ENCODE measurements at regions not wholly inside any gene's neighbourhood (a gene's known extent, or its start where the extent isn't known, plus 50 kb on each side); places are given as distances from the start of the nearest gene placed in this dataset.
"Not testable (repeated sequence)": the region's sequence is repeated elsewhere in the genome, so short reads cannot be mapped to it uniquely, and the experiment has no call there.

DNA sequence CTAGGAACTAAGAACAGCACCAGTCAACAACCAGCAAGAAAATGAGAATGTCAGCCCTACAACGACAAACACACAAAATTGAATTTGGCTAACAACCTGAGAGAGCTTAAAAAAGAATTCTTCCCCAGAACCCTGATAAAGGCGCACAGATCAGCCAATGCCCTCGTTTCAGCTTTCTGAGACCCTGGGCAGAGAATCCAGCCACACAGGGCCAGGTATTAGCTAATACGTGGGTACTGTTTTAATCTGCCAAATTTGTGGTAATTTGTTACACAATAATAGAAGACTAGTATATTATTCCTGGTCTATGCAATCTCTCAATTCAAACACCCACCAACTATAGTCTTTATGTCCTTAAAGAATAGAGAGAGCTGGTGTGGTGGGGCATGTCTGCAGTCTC is 291.6 kb upstream of the GADL1 start:
- DNase-seq: no peak

DNA sequence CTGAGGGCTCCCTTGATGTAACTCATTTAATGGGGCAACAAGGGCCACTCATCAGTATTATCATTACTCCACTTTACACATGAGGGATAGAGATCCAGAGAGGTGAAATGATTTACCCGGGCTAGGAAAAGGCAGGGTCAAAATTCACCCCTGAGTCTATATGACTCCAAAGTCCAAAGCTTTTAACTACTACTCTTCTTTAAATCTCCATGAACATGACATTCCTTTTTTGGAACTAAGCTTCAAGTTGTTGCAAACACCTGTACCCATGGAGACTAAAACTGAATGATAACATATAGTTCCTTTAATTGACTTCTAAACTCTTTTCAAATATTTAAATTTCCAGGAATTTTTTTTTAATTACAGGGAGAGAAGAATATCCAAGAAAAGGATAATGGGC is 292.9 kb upstream of the GADL1 start:
- DNase-seq: no peak

DNA sequence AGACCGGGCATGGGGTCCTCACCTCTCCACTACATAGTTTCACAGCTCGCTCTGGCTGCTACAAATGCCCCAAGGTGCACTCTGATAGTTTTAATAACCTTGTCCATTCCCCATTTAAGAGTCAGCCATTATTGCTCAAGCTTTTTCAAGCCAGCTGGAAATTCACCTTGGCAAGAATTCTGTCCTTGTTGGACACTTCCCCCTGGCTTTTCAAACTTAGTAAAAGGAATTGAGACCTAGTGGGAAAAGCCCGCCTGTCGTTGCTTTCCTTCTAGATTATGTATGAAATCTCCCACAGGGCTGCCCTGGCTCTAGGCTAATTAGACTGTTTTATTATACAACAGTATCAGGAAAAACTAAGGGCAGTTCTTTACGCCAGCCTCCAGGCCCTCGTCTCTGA is 293.7 kb upstream of the GADL1 start:
- no peak for DNase-seq

DNA sequence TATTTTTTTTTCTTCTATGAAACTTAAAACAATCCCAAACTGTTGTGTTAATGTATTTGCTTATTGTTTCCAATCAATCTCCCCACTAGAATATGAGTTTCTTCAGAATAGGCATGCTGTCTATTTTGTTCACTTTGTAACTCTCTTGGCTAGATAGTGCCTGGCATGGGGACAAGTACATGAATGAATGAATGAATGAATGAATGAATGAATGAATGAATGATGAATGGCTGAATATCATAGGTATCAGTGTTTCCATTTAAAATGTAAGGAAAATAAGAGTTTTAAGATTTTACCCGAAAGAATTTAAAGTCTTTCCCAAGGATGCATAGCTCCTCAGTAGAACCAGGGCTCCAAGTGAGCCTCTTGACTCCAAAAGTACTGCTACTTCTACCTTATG is 294.9 kb upstream of the GADL1 start:
- DNase-seq: no peak

DNA sequence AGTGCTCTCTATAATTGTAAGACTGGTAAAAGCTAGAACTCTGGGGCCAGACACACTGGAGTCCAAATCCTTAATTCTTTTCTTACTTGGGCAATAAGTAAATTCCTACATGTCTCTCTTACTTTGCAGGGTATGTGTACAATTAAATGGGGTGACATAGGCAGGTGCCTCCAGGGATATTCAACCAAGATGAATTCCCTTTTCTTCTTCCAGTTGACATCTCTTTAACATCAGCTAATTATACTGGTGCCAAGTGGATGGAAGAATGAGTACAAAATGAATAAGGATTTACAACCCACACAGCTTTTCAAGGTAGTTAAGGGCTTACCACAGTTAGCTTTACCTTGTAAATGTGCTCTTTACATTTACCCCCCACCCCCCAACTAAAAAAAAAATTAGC is 295.5 kb upstream of the GADL1 start:
- DNase-seq: no peak

DNA sequence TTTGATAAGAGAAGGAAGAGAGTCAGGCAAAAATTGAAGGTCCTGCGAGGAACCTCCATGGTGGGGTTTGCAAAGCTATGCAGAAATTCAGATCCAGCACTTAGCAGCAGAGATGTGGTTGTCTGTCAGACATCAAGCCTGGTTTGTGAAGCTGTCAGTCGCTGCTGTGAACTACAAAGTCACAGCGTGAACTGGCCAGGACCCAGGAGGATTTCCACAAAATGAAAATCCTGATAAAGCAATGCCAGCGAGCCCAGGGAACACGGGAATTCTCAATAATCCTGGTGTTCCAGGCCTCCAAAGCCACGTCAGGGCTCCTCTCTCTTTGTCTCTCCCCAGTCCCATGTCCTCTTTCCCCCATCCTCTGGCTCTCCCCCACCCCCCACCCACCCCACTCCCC is 296.9 kb upstream of the GADL1 start:
- no peak for DNase-seq

DNA sequence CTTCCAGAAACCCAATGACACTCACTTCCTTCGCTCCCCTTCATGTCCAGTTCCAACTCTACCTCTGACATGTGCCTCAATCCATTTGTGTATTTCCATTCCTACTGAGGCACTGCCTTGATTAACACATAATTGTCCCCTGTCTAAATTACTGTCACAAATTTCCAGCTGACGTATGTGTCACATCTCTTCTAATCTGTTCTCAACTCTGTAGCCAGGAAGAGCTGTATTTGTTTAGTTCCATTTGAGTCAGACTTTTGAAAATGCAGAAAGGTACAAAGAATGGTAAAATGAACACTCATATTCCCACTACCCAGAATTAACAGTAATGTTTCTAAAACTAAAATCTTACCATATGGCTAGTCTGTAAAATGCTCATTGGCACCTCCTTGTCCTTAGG is 299.0 kb upstream of the GADL1 start:
- DNase-seq: no peak

DNA sequence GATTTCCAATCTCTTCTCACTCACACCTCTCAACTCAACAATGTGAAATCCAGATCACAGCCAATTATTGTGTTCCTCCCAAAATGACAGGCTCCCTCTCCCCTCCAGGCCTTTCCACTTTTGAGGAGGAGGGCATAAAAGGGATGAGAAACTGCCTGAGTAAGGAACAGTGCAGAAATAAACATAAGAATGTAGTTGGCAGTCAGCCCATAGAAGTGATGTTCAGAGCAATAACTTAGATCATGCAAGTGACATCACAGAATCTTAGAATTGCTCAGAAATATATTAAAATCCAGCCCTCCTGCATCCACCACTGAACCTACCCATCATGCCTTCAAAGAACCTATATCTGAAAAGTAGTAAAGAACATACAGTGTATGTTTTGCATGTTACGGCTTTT is 299.4 kb upstream of the GADL1 start:
- DNase-seq: no peak

DNA sequence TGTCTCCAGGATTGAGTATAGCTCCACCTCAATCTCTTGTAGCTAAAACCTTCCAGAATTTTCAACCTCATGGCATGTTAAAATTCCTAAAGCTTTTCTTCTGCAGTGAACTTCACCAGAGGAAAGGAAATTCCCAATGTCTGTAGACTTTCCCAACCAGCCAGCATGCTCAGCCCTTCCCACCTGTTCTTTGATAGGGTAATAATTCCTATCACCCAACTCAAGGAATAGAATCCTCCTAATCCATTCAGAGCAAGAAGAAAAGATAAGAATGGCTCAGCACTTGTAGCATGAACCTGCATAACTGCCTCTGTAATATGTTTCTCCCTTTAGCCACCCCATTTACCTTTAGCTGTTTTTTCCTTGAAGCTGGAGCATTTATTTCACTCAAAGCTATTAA is 301.8 kb upstream of the GADL1 start:
- DNase-seq: no peak

DNA sequence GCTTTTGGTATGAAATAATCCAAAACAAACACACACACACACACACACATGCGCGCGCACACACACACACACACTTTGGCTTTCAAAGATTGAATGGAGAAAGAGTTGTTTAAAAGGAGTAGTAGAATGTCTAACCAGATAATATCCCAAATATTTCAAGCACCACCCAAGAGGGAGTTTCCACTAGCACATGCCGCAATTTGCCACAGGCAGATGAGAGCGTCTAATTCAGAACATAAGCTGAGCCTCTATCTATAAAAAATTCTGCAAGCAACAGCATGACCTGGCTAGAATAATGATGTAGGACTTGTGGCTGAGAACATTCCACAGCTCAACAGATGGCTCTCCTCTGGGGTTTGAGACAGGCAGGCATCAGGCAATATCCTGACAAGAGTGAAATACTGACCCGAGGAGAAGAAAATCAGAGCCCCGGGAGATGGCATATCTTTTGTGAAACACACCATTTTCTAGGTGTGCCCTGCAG is 302.5 kb upstream of the GADL1 start:
- no peak for DNase-seq

DNA sequence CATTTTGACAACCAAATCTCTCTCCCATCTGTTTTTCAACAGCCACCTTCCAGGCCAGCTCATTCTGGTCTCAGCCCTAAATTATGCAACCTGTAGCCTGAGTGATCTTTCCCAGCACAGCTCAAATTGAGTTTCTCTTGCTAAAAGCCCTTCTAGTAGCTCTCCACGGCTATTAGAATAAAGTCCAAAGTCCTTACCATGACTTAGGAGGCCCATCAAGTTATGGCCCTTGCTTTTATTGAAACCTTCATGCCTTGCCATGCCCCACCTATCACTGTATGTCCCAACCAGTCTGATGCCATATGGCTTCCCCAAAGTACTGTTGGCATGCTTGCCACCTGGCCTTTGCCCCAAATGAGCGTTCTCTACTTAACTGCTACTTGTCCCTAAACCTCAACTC is 303.5 kb upstream of the GADL1 start:
- DNase-seq: no peak

DNA sequence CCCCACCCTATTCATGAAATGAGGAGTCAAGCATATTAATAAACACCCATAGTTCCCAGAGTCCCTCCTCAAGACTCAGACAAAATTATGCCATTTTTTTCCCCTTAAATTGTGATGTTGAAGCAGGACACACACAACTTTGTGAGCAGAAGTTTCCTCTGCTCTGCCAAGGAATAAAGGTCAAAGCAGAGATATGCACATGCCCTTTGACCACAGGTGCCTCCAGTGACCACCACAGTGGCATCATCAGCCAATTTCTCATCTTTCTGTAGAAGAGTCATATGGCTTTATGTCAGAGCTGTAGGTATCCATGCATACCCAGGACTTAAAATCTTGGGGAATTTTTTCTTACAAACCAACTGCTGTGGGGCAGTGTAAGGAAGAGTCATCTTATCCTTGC is 304.4 kb upstream of the GADL1 start:
- DNase-seq: no peak

DNA sequence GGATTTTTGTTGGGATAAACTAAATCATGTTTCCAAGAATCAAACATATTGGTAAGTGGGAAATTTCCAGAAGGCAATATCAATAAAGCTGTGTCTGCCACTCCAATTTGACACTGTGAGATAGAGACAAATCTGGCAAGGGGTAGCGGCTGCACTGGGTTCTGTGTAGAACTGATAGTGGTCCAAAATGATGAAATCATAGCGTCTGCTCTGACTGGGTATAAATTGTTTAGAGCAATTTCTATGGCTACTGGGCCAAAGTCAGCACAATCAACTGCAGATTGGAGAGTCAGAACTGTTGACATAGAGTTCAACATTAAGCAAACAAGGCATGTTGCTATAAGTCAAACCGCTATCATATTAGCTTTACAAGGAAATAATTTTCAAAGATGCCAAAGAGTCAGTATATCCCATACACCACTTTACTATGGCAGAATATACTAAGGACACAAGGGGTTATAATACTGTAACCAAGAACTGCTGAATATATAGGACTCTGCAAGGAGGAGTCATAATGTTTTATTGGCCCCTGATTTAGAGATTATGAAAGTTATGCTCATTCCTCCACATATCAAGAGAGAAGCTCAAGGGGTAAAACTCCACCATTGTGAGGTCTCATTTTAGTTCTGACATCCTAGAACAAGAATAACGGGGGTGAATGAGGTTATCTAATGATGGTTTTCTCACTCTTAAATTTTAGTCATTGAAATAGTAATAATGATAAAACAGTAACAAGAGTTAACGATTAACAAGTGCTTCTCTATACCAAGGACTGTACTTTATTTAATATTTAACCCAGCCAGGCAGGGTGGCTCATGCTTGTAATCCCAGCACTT is 309.7 kb upstream of the GADL1 start:
- DNase-seq: no peak

DNA sequence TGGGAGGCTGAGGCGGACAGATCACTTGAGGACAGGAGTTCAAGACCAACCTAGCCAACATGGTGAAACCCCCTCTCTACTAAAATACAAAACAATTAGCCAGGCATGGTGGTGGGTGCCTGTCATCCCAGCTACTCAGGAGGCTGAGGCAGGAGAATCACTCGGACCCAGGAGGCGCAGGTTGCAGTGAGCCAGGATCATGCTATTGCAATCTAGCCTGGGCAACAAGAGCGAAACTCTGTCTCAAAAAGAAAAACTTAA is 310.3 kb upstream of the GADL1 start:
- not testable (repeated sequence) for DNase-seq

DNA sequence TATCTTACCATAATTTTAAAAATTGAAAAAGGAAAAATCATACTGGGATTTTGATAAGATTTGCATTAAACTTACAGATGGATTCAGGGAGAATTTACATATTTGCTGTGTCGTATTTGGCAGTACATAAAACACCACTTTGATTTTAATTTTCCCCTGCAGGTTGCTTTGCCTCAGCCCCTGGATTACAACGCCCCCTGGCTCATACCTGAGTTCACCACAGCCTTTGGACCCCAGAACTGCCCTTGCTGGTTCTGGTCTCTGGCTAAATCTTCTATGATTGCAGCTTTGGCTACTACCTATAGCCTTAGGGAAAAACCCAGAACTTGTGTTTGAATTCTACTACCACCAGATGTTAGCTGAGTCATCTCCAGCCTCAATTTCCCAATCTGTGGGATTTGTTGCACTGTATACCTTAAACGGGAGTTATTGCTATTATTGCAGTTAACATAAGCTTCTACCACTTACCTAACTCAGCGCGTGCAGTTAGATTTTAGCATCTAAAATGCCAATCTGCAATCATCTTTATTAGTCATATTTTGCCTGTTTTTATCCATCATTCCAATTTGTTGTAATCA is 315.7 kb upstream of the GADL1 start:
- no peak for DNase-seq

DNA sequence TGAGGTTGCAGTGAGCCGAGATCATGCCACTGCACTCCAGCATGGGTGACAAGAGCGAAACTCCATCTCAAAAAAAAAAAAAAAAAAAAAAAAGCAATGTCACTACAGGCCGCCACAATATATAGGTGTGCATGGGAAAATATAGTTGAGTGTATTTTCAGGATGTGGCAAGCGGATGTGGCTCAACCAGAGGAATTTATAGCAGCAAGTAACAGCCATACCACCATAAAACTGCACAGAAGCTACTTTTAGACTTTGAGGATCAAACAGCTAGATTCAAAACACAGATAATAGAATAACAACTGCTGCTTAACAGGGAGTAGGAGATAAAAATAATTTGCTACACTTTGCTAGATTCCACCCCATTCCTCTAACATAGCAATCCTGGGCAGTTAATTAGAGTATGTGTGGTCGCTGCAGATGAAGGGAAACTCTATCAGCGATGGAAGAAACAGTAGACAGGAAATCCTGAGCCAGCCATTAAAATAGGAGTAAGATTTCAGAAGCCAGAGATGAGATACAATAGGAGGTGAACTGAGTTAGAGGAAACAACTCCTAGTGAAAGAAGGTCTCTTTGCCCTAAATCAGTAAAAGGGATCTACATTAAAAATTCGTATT is 318.7 kb upstream of the STT3B start:
- peak; percentile 34 for DNase-seq

DNA sequence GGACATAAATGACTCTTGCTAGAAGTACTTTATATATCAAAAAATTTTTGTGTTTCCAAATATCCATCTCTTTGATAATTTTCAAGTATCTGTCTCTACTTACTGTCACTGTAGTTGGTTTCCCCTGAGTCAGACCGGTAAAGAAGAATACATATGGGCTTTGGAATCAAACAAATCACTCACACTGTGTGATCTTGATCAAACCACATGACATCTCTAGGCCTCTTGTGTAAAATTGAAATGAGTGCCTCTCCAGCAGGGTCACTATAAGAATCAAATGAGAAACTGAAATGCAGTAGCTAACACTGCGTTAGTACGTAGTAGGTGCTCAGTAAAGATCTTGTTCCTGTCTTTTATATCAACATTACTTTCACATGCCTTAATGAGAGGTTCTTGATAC is 314.6 kb upstream of the STT3B start:
- no peak for DNase-seq

DNA sequence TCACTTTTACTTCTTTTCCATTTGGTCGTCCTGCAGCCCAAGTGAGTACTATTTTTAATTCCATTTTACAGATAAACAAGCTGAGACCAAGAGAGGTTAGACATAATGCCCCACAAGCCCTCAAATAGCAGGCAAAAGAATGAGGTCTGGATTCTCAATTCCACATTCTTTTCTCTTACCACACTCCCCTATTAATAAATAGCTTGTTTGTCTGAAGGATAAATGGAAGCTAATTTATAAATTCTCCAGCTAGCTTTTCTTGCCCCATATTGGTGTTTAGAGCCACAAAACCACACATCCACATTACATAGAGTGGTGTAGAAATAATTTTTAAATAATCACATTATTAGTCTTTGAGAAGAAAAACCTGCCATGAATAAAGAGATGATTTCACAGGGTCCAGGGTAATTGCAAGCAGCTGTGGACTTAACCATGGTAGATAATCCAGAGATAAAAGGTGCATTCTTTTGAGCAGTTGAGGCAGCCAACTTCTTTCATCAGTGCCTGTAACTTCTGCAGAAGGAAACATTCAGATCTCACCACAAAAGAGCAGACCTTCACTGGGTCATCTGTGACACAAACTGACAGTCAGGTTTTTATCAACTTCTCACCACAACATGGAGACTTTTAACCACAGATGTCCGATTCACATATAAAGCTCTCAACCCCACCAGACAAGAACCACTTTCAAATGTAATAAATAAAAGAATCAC is 313.4 kb upstream of the STT3B start:
- DNase-seq: no peak

DNA sequence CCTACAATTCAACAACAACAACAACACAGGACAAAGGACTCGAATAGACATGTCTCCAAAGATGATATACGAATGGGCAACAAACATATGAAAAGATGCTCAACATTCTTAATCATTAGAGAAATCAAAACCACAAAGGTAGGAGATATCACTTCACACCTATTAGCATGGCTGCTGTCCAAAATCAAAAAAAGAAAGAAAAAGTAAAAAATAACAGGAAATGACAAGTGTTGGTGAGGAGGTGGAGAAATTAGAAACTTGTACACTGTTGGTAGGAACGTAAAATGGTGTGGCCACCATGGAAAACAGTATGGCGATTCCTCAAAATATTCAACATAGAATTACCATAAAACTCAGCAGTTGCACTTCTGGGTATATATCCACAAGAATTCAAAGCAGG is 312.3 kb upstream of the STT3B start:
- no peak for DNase-seq

DNA sequence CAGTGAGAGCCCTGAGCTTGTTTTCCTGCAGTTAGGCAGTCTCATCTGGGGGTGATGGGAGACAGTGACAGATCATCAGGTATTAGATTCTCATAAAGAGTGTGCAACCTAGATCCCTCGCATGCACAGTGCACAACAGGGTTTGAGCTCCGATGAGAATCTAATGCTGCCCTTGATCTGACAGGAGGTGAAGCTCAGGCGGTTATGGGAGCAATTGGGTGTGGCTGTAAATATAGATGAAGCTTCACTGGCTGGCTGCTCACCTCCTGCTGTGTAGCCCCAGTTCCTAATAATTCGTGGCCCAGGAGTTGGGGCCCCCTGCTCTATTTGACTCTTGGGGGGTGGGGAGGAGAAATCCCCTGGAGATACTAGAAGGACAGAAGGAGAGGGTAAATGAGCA is 309.4 kb upstream of the STT3B start:
- no peak for DNase-seq

DNA sequence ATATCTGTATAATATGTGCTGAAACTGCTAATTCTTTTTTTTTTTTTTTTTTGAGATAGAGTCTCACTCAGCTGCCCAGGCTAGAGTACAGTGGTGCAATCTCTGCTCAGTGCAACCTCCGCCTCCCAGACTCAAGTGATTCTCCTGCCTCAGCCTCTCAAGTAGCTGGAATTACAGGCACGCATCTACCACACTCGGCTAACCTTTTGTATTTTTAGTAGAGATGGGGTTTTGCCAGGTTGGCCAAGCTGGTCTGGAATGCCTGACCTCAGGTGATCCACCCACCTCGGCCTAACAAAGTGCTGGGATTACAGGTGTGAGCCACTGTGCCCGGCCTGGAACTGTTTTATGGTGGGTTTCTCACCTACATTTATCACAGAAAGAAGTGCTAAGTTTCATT is 307.8 kb upstream of the STT3B start:
- DNase-seq: no peak

DNA sequence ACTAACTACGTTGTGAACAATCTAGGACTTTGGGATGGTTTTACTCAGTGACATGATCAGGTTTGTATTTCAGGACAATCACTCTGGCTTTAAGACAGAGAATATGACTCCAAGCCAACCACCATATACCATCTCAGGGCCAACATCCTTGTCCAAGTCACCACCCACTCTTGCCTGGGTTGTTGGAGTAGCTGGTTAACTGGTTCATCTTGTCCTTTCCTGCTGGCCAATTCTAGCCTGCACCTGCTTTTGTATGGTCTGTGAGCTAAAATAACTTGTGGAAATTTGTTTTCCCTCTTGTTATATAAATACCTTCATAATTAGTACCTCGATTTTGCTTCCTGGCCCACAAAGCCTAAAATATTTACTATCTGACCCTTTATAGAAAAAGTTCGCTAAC is 306.8 kb upstream of the STT3B start:
- no peak for DNase-seq

DNA sequence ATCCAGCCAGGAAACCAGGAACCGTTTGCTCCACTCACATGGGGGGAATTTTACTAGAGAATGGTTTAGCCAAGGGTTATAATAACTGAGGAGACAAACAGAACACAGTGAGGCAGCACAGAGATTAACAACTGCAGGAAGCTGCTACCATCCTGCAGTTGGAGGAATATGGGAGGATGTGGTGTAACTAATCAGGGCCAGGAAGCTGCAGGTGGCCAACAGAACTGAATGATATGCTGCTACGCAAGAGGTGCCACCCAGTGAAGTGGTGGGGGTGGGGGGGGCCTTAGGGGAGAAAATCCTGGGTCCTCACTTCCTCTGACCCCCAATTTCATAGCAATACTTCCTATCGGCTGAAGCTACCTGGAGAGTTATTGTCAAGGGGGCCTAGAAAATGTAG is 306.4 kb upstream of the STT3B start:
- DNase-seq: no peak

Data from left kidney (tissue), 1 donor.